ENCODE measurements at regions not wholly inside any gene's neighbourhood (a gene's known extent, or its start where the extent isn't known, plus 50 kb on each side); places are given as distances from the start of the nearest gene placed in this dataset.

DNA sequence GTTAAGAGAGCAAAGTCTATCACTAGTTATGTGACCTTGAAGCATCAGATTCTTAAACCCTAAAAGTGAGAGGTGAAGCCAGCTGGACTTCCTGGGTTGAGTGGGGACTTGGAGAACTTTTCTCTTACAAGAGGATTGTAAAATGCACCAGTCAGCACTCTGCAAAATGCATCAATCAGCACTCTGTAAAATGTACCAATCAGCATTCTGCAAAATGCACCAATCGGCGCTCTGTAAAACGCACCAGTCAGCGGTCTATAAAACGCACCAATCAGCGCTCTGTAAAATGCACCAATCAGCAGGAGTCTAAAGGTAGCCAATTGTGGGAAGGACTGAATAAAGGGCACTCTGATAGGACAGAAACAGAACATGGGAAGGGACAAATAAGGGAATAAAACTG lies 291.6 kb upstream of the FAM98A start:
- CTCF ChIA-PET = no interaction called here
- no peak overlapping the region for H3K27ac Mint-ChIP-seq
- peaks cover 21% of the 10 kb centered on the region for H3K9me3 Mint-ChIP-seq
- H3K27me3 Mint-ChIP-seq (ENCODE audit: low read depth) = no peaks in the 10 kb centered on the region; the same call in 1 of the 2 replicates
- no peak overlapping the region for H3K4me3 Mint-ChIP-seq
- no peaks in the 10 kb centered on the region for H3K36me3 Mint-ChIP-seq
- H3K4me1 Mint-ChIP-seq = peaks cover 6% of the 10 kb centered on the region; the same call in 1 of the 2 replicates
- POLR2A ChIA-PET = no interaction called here
- DNase-seq (ENCODE audit: low spot score) (no peak), ATAC-seq (no peak)
- TF ChIP-seq, protein P1, sequence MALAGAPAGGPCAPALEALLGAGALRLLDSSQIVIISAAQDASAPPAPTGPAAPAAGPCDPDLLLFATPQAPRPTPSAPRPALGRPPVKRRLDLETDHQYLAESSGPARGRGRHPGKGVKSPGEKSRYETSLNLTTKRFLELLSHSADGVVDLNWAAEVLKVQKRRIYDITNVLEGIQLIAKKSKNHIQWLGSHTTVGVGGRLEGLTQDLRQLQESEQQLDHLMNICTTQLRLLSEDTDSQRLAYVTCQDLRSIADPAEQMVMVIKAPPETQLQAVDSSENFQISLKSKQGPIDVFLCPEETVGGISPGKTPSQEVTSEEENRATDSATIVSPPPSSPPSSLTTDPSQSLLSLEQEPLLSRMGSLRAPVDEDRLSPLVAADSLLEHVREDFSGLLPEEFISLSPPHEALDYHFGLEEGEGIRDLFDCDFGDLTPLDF (CRISPR knock-in tag; IDR thresholded peaks at IDR 0.05) = no peak
- TF ChIP-seq GRHL2 (CRISPR knock-in tag; IDR thresholded peaks at IDR 0.05; ENCODE audit: insufficient replicate concordance, severe bottlenecking) = no peak
- TF ChIP-seq, protein P2, sequence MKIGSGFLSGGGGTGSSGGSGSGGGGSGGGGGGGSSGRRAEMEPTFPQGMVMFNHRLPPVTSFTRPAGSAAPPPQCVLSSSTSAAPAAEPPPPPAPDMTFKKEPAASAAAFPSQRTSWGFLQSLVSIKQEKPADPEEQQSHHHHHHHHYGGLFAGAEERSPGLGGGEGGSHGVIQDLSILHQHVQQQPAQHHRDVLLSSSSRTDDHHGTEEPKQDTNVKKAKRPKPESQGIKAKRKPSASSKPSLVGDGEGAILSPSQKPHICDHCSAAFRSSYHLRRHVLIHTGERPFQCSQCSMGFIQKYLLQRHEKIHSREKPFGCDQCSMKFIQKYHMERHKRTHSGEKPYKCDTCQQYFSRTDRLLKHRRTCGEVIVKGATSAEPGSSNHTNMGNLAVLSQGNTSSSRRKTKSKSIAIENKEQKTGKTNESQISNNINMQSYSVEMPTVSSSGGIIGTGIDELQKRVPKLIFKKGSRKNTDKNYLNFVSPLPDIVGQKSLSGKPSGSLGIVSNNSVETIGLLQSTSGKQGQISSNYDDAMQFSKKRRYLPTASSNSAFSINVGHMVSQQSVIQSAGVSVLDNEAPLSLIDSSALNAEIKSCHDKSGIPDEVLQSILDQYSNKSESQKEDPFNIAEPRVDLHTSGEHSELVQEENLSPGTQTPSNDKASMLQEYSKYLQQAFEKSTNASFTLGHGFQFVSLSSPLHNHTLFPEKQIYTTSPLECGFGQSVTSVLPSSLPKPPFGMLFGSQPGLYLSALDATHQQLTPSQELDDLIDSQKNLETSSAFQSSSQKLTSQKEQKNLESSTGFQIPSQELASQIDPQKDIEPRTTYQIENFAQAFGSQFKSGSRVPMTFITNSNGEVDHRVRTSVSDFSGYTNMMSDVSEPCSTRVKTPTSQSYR (CRISPR knock-in tag; IDR thresholded peaks at IDR 0.05) = no peak
- no peak for TF ChIP-seq HMGA2 (CRISPR knock-in tag; IDR thresholded peaks at IDR 0.05)
- TF ChIP-seq NFYB (CRISPR knock-in tag; conservative IDR thresholded peaks at IDR 0.05; ENCODE audit: low read depth) = no peak
- TF ChIP-seq, protein P3, sequence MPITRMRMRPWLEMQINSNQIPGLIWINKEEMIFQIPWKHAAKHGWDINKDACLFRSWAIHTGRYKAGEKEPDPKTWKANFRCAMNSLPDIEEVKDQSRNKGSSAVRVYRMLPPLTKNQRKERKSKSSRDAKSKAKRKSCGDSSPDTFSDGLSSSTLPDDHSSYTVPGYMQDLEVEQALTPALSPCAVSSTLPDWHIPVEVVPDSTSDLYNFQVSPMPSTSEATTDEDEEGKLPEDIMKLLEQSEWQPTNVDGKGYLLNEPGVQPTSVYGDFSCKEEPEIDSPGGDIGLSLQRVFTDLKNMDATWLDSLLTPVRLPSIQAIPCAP (CRISPR knock-in tag; IDR thresholded peaks at IDR 0.05) = no peak
- TF ChIP-seq TP53 (CRISPR knock-in tag; IDR thresholded peaks at IDR 0.05) = no peak
- TF ChIP-seq RORB (CRISPR knock-in tag; IDR thresholded peaks at IDR 0.05) = no peak

DNA sequence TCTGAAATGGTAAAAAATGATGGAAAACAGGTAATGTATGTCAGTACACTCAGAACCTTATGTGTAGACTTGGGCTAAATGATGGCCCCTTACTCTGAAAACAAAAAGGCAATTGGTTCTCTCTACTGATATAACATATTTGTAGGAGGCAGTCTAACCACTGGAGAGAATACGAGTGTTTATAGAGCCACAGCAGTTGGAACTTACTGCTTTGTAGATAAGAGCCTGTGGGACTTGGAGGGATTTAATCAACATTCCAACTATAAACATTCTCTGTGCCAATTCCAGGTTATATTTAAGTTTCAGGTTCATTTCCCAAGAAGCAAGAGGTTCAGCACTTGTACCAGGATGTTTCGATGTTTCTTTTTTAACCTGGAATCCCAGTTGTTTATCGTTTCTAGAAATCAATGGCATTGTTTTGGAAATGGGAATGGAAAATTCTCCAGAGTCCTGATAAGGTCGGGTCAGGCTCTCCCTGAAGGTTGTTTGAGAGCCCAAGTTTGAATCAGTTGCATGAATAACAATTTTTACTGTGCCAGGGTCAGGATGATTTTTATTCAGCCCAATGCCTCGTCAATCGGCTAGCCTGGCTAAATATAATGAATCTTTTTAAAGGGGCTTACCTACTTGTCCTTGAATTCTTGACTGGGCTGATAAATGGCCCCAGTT lies 278.4 kb upstream of the FAM98A start:
- H3K27ac Mint-ChIP-seq = no peak overlapping the region
- POLR2A ChIA-PET = no interaction called here
- H3K4me1 Mint-ChIP-seq = peaks cover 2% of the 10 kb centered on the region; the same call in 1 of the 2 replicates
- no peak overlapping the region for H3K4me3 Mint-ChIP-seq
- ATAC-seq (no peak), DNase-seq (ENCODE audit: low spot score) (no peak)
- CTCF ChIA-PET = no interaction called here
- H3K9me3 Mint-ChIP-seq = peaks cover 28% of the 10 kb centered on the region
- H3K36me3 Mint-ChIP-seq = no peaks in the 10 kb centered on the region
- H3K27me3 Mint-ChIP-seq (ENCODE audit: low read depth) = no peaks in the 10 kb centered on the region
- TF ChIP-seq ZNF416 (CRISPR knock-in tag; IDR thresholded peaks at IDR 0.05) = no peak
- TF ChIP-seq, protein P4, sequence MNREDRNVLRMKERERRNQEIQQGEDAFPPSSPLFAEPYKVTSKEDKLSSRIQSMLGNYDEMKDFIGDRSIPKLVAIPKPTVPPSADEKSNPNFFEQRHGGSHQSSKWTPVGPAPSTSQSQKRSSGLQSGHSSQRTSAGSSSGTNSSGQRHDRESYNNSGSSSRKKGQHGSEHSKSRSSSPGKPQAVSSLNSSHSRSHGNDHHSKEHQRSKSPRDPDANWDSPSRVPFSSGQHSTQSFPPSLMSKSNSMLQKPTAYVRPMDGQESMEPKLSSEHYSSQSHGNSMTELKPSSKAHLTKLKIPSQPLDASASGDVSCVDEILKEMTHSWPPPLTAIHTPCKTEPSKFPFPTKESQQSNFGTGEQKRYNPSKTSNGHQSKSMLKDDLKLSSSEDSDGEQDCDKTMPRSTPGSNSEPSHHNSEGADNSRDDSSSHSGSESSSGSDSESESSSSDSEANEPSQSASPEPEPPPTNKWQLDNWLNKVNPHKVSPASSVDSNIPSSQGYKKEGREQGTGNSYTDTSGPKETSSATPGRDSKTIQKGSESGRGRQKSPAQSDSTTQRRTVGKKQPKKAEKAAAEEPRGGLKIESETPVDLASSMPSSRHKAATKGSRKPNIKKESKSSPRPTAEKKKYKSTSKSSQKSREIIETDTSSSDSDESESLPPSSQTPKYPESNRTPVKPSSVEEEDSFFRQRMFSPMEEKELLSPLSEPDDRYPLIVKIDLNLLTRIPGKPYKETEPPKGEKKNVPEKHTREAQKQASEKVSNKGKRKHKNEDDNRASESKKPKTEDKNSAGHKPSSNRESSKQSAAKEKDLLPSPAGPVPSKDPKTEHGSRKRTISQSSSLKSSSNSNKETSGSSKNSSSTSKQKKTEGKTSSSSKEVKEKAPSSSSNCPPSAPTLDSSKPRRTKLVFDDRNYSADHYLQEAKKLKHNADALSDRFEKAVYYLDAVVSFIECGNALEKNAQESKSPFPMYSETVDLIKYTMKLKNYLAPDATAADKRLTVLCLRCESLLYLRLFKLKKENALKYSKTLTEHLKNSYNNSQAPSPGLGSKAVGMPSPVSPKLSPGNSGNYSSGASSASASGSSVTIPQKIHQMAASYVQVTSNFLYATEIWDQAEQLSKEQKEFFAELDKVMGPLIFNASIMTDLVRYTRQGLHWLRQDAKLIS (CRISPR knock-in tag; IDR thresholded peaks at IDR 0.05; ENCODE audit: borderline replicate concordance) = no peak
- no peak for TF ChIP-seq ZNF138 (CRISPR knock-in tag; conservative IDR thresholded peaks at IDR 0.05)
- TF ChIP-seq, protein P5, sequence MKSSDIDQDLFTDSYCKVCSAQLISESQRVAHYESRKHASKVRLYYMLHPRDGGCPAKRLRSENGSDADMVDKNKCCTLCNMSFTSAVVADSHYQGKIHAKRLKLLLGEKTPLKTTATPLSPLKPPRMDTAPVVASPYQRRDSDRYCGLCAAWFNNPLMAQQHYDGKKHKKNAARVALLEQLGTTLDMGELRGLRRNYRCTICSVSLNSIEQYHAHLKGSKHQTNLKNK (CRISPR knock-in tag; IDR thresholded peaks at IDR 0.05) = no peak
- TF ChIP-seq FOXK1 (CRISPR knock-in tag; IDR thresholded peaks at IDR 0.05) = no peak
- TF ChIP-seq, protein P6, sequence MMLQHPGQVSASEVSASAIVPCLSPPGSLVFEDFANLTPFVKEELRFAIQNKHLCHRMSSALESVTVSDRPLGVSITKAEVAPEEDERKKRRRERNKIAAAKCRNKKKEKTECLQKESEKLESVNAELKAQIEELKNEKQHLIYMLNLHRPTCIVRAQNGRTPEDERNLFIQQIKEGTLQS (CRISPR knock-in tag; conservative IDR thresholded peaks at IDR 0.05) = no peak
- TF ChIP-seq, protein P7, sequence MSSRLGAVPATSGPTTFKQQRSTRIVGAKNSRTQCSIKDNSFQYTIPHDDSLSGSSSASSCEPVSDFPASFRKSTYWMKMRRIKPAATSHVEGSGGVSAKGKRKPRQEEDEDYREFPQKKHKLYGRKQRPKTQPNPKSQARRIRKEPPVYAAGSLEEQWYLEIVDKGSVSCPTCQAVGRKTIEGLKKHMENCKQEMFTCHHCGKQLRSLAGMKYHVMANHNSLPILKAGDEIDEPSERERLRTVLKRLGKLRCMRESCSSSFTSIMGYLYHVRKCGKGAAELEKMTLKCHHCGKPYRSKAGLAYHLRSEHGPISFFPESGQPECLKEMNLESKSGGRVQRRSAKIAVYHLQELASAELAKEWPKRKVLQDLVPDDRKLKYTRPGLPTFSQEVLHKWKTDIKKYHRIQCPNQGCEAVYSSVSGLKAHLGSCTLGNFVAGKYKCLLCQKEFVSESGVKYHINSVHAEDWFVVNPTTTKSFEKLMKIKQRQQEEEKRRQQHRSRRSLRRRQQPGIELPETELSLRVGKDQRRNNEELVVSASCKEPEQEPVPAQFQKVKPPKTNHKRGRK (CRISPR knock-in tag; IDR thresholded peaks at IDR 0.05; ENCODE audit: borderline replicate concordance) = no peak
- no peak for TF ChIP-seq CREB1 (CRISPR knock-in tag; IDR thresholded peaks at IDR 0.05)
- TF ChIP-seq, protein P8, sequence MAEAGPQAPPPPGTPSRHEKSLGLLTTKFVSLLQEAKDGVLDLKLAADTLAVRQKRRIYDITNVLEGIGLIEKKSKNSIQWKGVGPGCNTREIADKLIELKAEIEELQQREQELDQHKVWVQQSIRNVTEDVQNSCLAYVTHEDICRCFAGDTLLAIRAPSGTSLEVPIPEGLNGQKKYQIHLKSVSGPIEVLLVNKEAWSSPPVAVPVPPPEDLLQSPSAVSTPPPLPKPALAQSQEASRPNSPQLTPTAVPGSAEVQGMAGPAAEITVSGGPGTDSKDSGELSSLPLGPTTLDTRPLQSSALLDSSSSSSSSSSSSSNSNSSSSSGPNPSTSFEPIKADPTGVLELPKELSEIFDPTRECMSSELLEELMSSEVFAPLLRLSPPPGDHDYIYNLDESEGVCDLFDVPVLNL (CRISPR knock-in tag; IDR thresholded peaks at IDR 0.05; ENCODE audit: borderline replicate concordance, low read depth) = no peak
- TF ChIP-seq SOX15 (CRISPR knock-in tag; IDR thresholded peaks at IDR 0.05) = no peak
- TF ChIP-seq, protein P9, sequence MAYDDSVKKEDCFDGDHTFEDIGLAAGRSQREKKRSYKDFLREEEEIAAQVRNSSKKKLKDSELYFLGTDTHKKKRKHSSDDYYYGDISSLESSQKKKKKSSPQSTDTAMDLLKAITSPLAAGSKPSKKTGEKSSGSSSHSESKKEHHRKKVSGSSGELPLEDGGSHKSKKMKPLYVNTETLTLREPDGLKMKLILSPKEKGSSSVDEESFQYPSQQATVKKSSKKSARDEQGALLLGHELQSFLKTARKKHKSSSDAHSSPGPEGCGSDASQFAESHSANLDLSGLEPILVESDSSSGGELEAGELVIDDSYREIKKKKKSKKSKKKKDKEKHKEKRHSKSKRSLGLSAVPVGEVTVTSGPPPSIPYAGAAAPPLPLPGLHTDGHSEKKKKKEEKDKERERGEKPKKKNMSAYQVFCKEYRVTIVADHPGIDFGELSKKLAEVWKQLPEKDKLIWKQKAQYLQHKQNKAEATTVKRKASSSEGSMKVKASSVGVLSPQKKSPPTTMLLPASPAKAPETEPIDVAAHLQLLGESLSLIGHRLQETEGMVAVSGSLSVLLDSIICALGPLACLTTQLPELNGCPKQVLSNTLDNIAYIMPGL (CRISPR knock-in tag; IDR thresholded peaks at IDR 0.05) = no peak
- no peak for TF ChIP-seq KAT7 (CRISPR knock-in tag; IDR thresholded peaks at IDR 0.05; ENCODE audit: borderline replicate concordance)
- no peak for TF ChIP-seq ZNF263 (CRISPR knock-in tag; IDR thresholded peaks at IDR 0.05; ENCODE audit: low read depth)

All from WTC11 (cell line).